CD8-positive, alpha-beta memory T cell (primary cell): ENCODE measurements at regions not wholly inside any gene's neighbourhood (a gene's known extent, or its start where the extent isn't known, plus 50 kb on each side); places are given as distances from the start of the nearest gene placed in this dataset.
"Not testable (repeated sequence)": the region's sequence is repeated elsewhere in the genome, so short reads cannot be mapped to it uniquely, and the experiment has no call there.

ENCODE experiments used
- CTCF ChIA-PET: fragments of 350-600 bp; sonication (Branson Sonifier 250); formaldehyde crosslinking; loops from one replicate; lab custom pipeline; 2021; ENCODE audit warnings: antibody characterized with exemption; lab: Charles Lee
- POLR2A ChIA-PET: fragments of 350-600 bp; sonication (Branson Sonifier 250); formaldehyde crosslinking; loops from one replicate; lab custom pipeline; 2021; ENCODE audit warnings: antibody characterized with exemption; lab: Charles Lee
- DNase-seq, 5 donors: peaks; one replicate each; pipeline versions ENCODE4 v3.0.0 to v3.0.0-alpha.2; 2020 to 2022; ENCODE audit warnings: mixed read lengths in 1 of 5
- H3K27ac ChIP-seq: one replicate; pipeline ENCODE4 v1.7.0; 2013; ENCODE audit warnings: low read depth, mild to moderate bottlenecking, low read length, moderate library complexity
- H3K27me3 ChIP-seq: 2 replicates; pipeline ENCODE4 v1.7.0; 2013; ENCODE audit warnings: low read length, mild to moderate bottlenecking; ENCODE audit not compliant: insufficient read depth, poor library complexity, severe bottlenecking
- H3K36me3 ChIP-seq: 2 replicates; pipeline ENCODE4 v1.7.0; 2013; ENCODE audit warnings: mild to moderate bottlenecking, low read length, moderate library complexity; ENCODE audit not compliant: insufficient read depth
- H3K4me1 ChIP-seq: 2 replicates; pipeline ENCODE4 v1.7.0; 2013; ENCODE audit warnings: mild to moderate bottlenecking, low read length, moderate library complexity; ENCODE audit not compliant: insufficient read depth
- H3K4me3 ChIP-seq: 2 replicates; pipeline ENCODE4 v1.7.0; 2013; ENCODE audit warnings: mild to moderate bottlenecking, low read length
- H3K9me3 ChIP-seq: 2 replicates; pipeline ENCODE4 v1.7.0; 2013; ENCODE audit warnings: mild to moderate bottlenecking, low read length
- H3K27ac Mint-ChIP-seq, 8 donors: one replicate each; pipeline ENCODE4 v1.8.0; 2020 to 2021; ENCODE audit warnings: mixed read lengths in 8 of 8, mild to moderate bottlenecking in 6 of 8, inconsistent platforms in 3 of 8, moderate library complexity in 3 of 8
- H3K27me3 Mint-ChIP-seq, 2 donors: one replicate each; pipeline ENCODE4 v1.8.0; 2020 to 2021; ENCODE audit warnings: mixed read lengths in 2 of 2, mild to moderate bottlenecking in 1 of 2, moderate library complexity in 1 of 2
- H3K36me3 Mint-ChIP-seq, 3 donors: one replicate each; pipeline ENCODE4 v1.8.0; 2020 to 2021; ENCODE audit warnings: mixed read lengths in 3 of 3, inconsistent platforms in 1 of 3, mild to moderate bottlenecking in 1 of 3
- H3K4me1 Mint-ChIP-seq, 3 donors: one replicate each; pipeline ENCODE4 v1.8.0; 2020 to 2021; ENCODE audit warnings: mixed read lengths in 3 of 3, inconsistent platforms in 1 of 3, mild to moderate bottlenecking in 1 of 3
- H3K4me3 Mint-ChIP-seq, 7 donors: one replicate each; pipeline ENCODE4 v1.8.0; 2020 to 2021; ENCODE audit warnings: mixed read lengths in 7 of 7, mild to moderate bottlenecking in 6 of 7, moderate library complexity in 4 of 7, inconsistent platforms in 2 of 7
- H3K9me3 Mint-ChIP-seq, 5 donors: one replicate each; pipeline ENCODE4 v1.8.0; 2020 to 2022; ENCODE audit warnings: mixed read lengths in 5 of 5, mild to moderate bottlenecking in 3 of 5, moderate library complexity in 2 of 5, inconsistent platforms in 1 of 5

GRCh38 chr9:1927546-1927945 lies 87.6 kb upstream of the SMARCA2 start:
- H3K4me1 ChIP-seq: no peaks in the 10 kb centered on the region
- no peak overlapping the region for H3K27ac ChIP-seq
- H3K27ac Mint-ChIP-seq: no peak overlapping the region
- no peak for DNase-seq
- POLR2A ChIA-PET: no interaction called here
- H3K36me3 ChIP-seq: no peaks in the 10 kb centered on the region
- CTCF ChIA-PET: no interaction called here
- H3K4me1 Mint-ChIP-seq: peaks cover 13 to 18% (median 14%) of the 10 kb centered on the region in 3 donors
- H3K36me3 Mint-ChIP-seq: no peaks in the 10 kb centered on the region
- no peaks in the 10 kb centered on the region for H3K27me3 ChIP-seq
- no peaks in the 10 kb centered on the region for H3K27me3 Mint-ChIP-seq
- H3K4me3 ChIP-seq: no peak overlapping the region
- no peaks in the 10 kb centered on the region for H3K9me3 Mint-ChIP-seq
- no peak overlapping the region for H3K4me3 Mint-ChIP-seq
- no peaks in the 10 kb centered on the region for H3K9me3 ChIP-seq

DNA sequence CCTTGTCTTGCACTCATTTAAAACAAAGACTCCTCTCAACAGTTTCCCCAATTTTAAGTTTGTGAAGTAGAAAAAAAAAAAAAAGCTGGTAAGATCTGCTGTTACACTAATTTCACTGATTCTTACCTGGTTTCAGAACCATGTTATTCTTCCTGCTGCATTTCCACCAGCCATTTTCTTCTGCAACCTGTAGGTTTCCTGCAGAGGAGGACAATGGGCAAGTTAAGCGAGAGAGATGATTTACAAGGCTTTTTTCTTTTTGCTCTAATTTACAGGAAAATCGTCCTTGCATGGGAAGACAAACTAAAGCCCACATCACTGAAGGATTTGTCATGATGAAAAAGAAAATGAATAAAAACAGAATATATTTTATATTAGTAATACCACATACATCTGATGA lies 86.0 kb upstream of the SMARCA2 start:
- Mint-ChIP-seq H3K27me3 (peaks cover 0 to 2% of the 10 kb centered on the region in 2 donors), H3K36me3 (no peaks in the 10 kb centered on the region), H3K4me1 (peaks cover 13 to 18% (median 14%) of the 10 kb centered on the region in 3 donors), H3K9me3 (no peaks in the 10 kb centered on the region), H3K27ac (no peak overlapping the region), H3K4me3 (no peak overlapping the region)
- ChIA-PET POLR2A (no interaction called here), CTCF (interaction anchor here (1.7 kb wide), 1 partner anchor 11 kb away, joined by 4 read pairs; no protein-coding TSS in a partner anchor)
- Histone ChIP-seq H3K4me1 (no peaks in the 10 kb centered on the region), H3K4me3 (no peak overlapping the region), H3K9me3 (no peaks in the 10 kb centered on the region), H3K27me3 (no peaks in the 10 kb centered on the region), H3K27ac (no peak overlapping the region), H3K36me3 (no peaks in the 10 kb centered on the region)
- DNase-seq: no peak

DNA sequence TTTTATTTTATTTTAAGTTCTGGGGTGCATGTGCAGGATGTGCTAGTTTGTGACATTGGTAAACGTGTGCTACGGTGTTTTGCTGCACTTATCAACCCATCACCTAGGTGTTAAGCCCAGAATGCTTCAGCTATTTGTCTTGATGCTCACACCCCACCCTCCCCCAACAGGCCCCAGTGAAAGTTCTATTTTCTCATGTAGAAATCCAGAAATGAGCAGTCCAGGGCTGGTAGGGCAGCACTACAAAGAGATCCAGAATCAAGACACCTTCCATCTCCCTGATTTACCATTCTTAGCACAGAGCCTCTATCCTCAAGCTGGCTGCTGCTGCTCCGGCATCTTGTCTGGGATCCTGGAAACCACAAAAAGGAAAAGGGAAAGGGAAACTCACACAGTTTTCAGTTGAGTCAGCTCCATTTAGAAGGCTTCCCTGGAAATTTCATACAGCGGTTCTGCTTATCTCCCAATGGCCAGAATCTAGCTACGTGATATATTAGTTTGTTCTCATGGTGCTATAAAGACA lies 85.4 kb upstream of the SMARCA2 start:
- no peaks in the 10 kb centered on the region for H3K27me3 ChIP-seq
- ChIA-PET CTCF (interaction anchor here (1.7 kb wide), 1 partner anchor 10 kb away, joined by 4 read pairs; no protein-coding TSS in a partner anchor), POLR2A (no interaction called here)
- no peaks in the 10 kb centered on the region for H3K36me3 Mint-ChIP-seq
- DNase-seq: no peak
- no peak overlapping the region for H3K4me3 ChIP-seq
- no peaks in the 10 kb centered on the region for H3K9me3 ChIP-seq
- peaks cover 0 to 2% of the 10 kb centered on the region in 2 donors for H3K27me3 Mint-ChIP-seq
- no peak overlapping the region for H3K27ac ChIP-seq
- H3K4me3 Mint-ChIP-seq: peak overlapping the region in 5 of 7 donors; percentile 3 to 70 (median 57)
- H3K4me1 ChIP-seq: no peaks in the 10 kb centered on the region
- peaks cover 13 to 18% (median 14%) of the 10 kb centered on the region in 3 donors for H3K4me1 Mint-ChIP-seq
- H3K27ac Mint-ChIP-seq: peak overlapping the region in 3 of 8 donors; percentile 45 to 74 (median 46)
- H3K9me3 Mint-ChIP-seq: no peaks in the 10 kb centered on the region
- H3K36me3 ChIP-seq: no peaks in the 10 kb centered on the region

DNA sequence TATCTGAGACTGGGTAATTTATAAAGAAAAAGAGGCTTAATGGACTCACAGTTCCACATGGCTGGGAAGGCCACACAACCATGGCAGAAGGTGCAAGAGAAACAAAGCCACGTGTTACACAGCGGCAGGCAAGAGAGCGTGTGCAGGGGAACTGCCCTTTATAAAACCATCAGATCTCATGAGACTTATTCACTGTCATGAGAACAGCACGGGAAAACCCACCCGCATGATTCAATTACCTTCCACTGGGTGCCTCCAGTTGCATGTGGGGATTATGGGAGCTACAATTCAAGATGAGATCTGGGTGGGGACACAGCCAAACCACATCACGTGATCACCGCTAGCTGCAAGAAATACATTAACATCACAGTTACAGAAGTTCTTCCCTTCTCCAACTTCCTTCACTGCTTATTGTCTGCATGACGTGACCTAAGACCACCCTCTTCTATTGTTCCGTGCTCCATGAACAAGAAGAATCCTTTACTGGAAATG lies 84.9 kb upstream of the SMARCA2 start:
- peaks cover 13 to 18% (median 14%) of the 10 kb centered on the region in 3 donors for H3K4me1 Mint-ChIP-seq
- H3K27me3 Mint-ChIP-seq, H3K9me3 Mint-ChIP-seq, H3K36me3 ChIP-seq, H3K27ac ChIP-seq, H3K36me3 Mint-ChIP-seq, POLR2A ChIA-PET, DNase-seq, H3K4me3 ChIP-seq, H3K4me1 ChIP-seq, H3K9me3 ChIP-seq, H3K27me3 ChIP-seq: not testable (repeated sequence)
- peak overlapping the region in 3 of 8 donors; percentile 45 to 74 (median 46) for H3K27ac Mint-ChIP-seq
- peak overlapping the region in 6 of 7 donors; percentile 33 to 70 (median 48) for H3K4me3 Mint-ChIP-seq
- CTCF ChIA-PET: interaction anchor here (1.7 kb wide), 1 partner anchor 9 kb away, joined by 4 read pairs; no protein-coding TSS in a partner anchor

DNA sequence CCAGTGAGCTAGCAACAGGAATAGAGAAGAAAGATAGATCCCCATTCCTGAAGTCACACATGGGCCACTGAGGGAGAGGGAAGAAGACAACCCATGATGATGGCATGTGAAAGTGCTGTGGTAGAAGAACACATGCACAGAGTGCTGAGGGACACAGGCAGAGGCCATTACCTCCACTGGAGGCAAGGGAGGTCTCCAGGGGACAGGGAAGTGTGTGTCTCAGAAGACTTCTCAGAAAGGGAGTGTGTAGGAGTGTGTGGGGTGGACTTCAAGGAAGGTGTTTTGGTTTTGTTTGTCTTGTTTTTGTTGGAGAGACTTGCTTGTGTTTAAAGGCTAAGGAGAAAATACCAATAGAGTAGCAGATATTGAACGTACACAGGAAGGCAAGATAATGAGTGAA lies 77.0 kb upstream of the SMARCA2 start:
- peak overlapping the region in 1 of 8 donors; percentile 30 for H3K27ac Mint-ChIP-seq
- POLR2A ChIA-PET: no interaction called here
- H3K9me3 ChIP-seq: no peaks in the 10 kb centered on the region
- CTCF ChIA-PET: no interaction called here
- H3K36me3 ChIP-seq: no peaks in the 10 kb centered on the region
- H3K4me1 ChIP-seq: no peaks in the 10 kb centered on the region
- peaks cover 0 to 5% (median 0%) of the 10 kb centered on the region in 3 donors for H3K4me1 Mint-ChIP-seq
- no peak overlapping the region for H3K27ac ChIP-seq
- no peak for DNase-seq
- H3K27me3 Mint-ChIP-seq: peaks cover 5 to 7% of the 10 kb centered on the region in 2 donors
- H3K4me3 ChIP-seq: no peak overlapping the region
- peaks cover 0 to 1% (median 0%) of the 10 kb centered on the region in 3 donors for H3K36me3 Mint-ChIP-seq
- H3K4me3 Mint-ChIP-seq: no peak overlapping the region
- no peaks in the 10 kb centered on the region for H3K27me3 ChIP-seq
- H3K9me3 Mint-ChIP-seq: no peaks in the 10 kb centered on the region

DNA sequence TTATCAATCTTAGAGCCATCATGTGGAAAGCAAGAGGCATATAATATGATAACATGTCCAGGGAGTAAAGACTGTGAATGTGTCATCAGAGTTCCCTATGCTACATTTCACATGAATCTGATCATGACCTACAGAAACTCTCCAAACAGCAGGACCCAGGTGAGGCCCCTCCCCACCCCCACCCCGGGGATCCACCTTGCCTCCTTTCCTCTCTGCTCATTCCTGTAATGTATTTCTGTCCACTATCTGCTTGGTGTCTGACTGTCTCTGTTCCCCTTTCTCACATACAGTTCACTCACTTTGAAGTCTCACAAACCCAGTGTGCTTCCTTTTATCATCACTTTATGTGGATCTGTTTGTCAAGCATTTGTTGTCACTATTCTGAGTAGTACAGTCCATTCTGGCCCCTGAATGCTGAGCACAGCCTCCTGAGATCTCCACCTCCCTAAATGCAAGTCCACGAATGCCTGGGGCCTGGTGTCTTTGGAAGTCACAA lies 76.4 kb upstream of the SMARCA2 start:
- Histone ChIP-seq H3K36me3 (no peaks in the 10 kb centered on the region), H3K9me3 (no peaks in the 10 kb centered on the region), H3K4me1 (no peaks in the 10 kb centered on the region), H3K4me3 (no peak overlapping the region), H3K27me3 (no peaks in the 10 kb centered on the region), H3K27ac (no peak overlapping the region)
- CTCF ChIA-PET: no interaction called here
- POLR2A ChIA-PET: no interaction called here
- H3K9me3 Mint-ChIP-seq: no peaks in the 10 kb centered on the region
- no peak for DNase-seq
- H3K4me3 Mint-ChIP-seq: no peak overlapping the region
- no peak overlapping the region for H3K27ac Mint-ChIP-seq
- H3K4me1 Mint-ChIP-seq: peaks cover 0 to 5% (median 0%) of the 10 kb centered on the region in 3 donors
- peaks cover 5% of the 10 kb centered on the region in 2 donors for H3K27me3 Mint-ChIP-seq
- peaks cover 0 to 1% (median 0%) of the 10 kb centered on the region in 3 donors for H3K36me3 Mint-ChIP-seq

- no peaks in the 10 kb centered on the region for H3K27me3 ChIP-seq
- ChIA-PET POLR2A (no interaction called here), CTCF (interaction anchor here (0.9 to 1.4 kb wide), 3 partner anchors 9 to 52 kb away, joined by 3 to 4 read pairs (median 3); no protein-coding TSS in a partner anchor)
- no peak for DNase-seq
- peaks cover 0 to 1% (median 0%) of the 10 kb centered on the region in 3 donors for H3K36me3 Mint-ChIP-seq
- no peaks in the 10 kb centered on the region for H3K9me3 Mint-ChIP-seq
- H3K27ac ChIP-seq: no peak overlapping the region
- H3K9me3 ChIP-seq: no peaks in the 10 kb centered on the region
- H3K36me3 ChIP-seq: no peaks in the 10 kb centered on the region
- peaks cover 0 to 5% (median 0%) of the 10 kb centered on the region in 3 donors for H3K4me1 Mint-ChIP-seq
- no peak overlapping the region for H3K4me3 ChIP-seq
- H3K27me3 Mint-ChIP-seq: peaks cover 5% of the 10 kb centered on the region in 2 donors
- no peaks in the 10 kb centered on the region for H3K4me1 ChIP-seq
- no peak overlapping the region for H3K4me3 Mint-ChIP-seq
- no peak overlapping the region for H3K27ac Mint-ChIP-seq
Observed at GRCh38 chr9:1939466-1939865, 75.7 kb upstream of the SMARCA2 start.

DNA sequence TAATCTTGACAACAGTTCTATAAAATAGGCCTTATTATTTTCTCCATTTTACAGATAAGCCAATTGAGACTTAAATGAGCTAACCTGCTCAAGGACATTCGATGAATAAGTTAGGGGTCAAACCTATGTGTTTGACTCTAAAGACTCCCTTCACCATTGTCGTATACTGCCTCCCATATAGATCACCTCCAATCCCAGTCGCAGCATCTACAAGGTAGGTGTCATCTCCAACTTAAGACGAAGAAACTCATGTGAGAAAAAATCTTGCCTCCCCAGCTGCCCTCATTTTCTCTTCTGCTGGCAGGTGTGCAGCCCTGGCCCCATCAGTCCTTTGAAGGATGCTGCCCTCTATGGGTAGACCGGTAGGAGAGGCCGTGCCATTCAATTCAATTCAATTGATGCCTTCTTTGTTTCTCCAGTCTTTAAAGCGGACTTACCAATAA lies 75.2 kb upstream of the SMARCA2 start:
- no peaks in the 10 kb centered on the region for H3K4me1 ChIP-seq
- ChIA-PET POLR2A (no interaction called here), CTCF (interaction anchor here (0.9 to 1.4 kb wide), 3 partner anchors 10 to 53 kb away, joined by 3 to 4 read pairs (median 3); no protein-coding TSS in a partner anchor)
- H3K36me3 ChIP-seq: no peaks in the 10 kb centered on the region
- Mint-ChIP-seq H3K4me3 (no peak overlapping the region), H3K4me1 (peaks cover 0 to 5% (median 0%) of the 10 kb centered on the region in 3 donors), H3K9me3 (no peaks in the 10 kb centered on the region), H3K36me3 (peaks cover 0 to 1% (median 0%) of the 10 kb centered on the region in 3 donors), H3K27me3 (peaks cover 5% of the 10 kb centered on the region in 2 donors), H3K27ac (no peak overlapping the region)
- no peak overlapping the region for H3K27ac ChIP-seq
- peak in 2 of 5 donors; percentile 5 to 19 for DNase-seq
- H3K27me3 ChIP-seq: no peaks in the 10 kb centered on the region
- no peaks in the 10 kb centered on the region for H3K9me3 ChIP-seq
- no peak overlapping the region for H3K4me3 ChIP-seq
